ENCODE measurements at regions not wholly inside any gene's neighbourhood (a gene's known extent, or its start where the extent isn't known, plus 50 kb on each side); places are given as distances from the start of the nearest gene placed in this dataset.
"Not testable (repeated sequence)": the region's sequence is repeated elsewhere in the genome, so short reads cannot be mapped to it uniquely, and the experiment has no call there.

GRCh38 chr1:166493765-166494164 lies 327.0 kb upstream of the FAM78B start:
- not testable (repeated sequence) for DNase-seq

DNA sequence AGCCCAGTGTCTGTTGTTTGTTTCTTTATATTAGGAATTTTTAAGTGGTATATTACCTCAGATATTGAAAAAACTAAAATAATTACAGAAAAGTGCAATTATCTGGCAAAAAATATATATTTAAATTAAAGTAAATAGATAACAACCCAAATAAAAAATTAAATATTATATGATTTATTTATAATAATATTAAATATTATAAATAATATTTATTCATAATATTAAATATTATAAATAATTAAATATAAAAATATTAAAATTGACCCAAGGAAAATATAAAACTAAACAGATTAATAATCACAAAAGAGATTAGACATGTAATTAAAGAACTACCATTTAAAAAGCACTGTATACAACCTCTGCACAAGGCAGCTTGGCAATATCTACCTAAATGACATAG lies 331.9 kb upstream of the POGK start:
- DNase-seq, result no peak

GRCh38 chr1:166511761-166512160 lies 327.5 kb upstream of the POGK start:
- DNase-seq, result peak; percentile 81 to 86

- no peak for DNase-seq
These were observed 325.2 kb upstream of the POGK start for GRCh38 chr1:166514067-166514466.

GRCh38 chr1:166527752-166528151 lies 311.5 kb upstream of the POGK start:
- DNase-seq, result no peak

GRCh38 chr1:166538646-166539045 lies 300.6 kb upstream of the POGK start:
- DNase-seq, result no peak

- DNase-seq, result no peak
These were observed 295.2 kb upstream of the POGK start for GRCh38 chr1:166544036-166544435.

GRCh38 chr1:166544561-166544960 lies 294.7 kb upstream of the POGK start:
- DNase-seq, result no peak

DNA sequence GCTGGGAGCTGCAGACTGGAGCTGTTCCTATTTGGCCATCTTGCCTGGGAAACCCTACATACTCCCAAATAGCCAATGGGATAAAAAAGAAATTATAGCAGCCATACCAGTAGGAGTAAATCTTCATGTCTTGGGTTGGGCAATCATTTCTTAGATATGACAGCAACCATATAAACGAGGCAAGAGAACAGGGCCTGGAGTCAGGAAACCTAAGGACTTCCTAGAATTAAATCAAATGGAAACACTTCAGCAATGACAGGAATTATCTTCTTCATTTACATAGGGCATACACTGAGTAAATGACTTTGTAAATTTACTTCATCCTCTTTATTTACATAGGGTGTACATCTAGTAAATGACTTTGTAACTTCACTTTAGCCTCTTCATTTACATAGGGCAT lies 286.6 kb upstream of the POGK start:
- no peak for DNase-seq

- DNase-seq, result no peak
These were observed 268.3 kb upstream of the POGK start for GRCh38 chr1:166570954-166571353.

GRCh38 chr1:166573199-166573598 lies 266.1 kb upstream of the POGK start:
- DNase-seq, result no peak

DNA sequence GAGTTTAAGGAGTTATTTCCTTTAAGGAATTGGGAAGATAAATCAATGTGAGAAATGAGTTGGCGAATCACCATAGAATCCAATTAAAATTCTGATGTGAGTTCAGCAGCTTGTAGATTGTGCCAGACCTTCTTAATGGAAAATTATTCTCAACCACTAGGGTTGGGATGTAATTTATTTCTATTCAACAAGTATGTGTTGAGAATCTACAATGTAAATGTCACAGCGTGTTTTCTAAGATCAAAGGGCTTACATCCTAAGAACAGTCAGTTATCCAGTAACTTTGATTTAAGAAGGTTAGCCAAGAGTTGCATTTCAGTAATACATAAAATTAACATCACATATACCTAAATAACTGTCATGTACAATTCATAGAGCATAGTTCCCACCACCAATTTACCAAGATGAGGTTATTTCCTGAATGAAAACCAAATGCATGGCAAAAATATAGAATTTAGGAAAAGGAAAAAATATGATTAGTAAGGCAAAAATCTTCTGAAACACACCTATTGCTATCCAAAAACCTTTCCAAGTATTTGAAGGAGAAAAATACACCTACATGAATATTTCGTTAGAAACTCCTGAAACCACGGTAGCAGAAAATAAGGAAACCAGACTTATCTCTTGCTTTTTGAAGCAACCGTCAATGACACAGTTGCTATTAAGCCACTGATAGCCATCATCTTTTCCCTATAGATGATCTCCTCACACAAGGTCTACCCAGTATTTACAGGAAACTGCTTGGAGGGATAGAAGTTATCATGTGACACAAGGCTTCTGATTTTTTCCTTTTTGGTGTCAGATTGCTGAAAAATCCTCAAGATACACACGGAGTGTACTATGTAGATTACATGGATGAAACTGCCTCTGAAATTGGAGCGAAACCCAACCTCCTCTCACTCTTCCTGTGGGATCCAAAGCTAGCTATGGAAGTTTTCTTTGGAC lies 259.4 kb upstream of the POGK start:
- DNase-seq, result no peak

- DNase-seq, result no peak
These were observed 250.5 kb upstream of the POGK start for GRCh38 chr1:166588741-166589140.

- no peak for DNase-seq
These were observed 249.1 kb upstream of the POGK start for GRCh38 chr1:166590161-166590560.

- DNase-seq, result no peak
These were observed 244.6 kb upstream of the POGK start for GRCh38 chr1:166594646-166595045.

- no peak for DNase-seq
These were observed 241.8 kb upstream of the POGK start for GRCh38 chr1:166597516-166597915.

DNA sequence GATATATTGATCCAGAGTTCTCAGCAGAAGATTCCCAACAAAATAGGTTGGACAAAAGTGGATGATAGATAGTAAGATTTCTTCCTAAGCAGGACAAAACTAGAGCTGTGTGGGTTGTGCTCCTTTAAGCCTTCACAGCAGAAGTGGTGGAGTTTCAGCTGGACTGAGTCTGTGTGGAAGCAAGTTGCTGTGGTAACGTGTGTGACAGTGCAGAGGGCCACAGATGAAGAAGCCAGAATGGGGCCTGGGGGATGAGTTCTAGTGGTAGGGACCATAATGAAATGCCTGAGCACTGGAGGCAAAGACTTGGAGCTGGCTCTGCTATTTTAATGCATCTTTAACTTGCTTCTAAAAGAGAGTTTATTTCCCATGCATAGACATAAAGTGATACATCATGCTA lies 238.7 kb upstream of the POGK start:
- DNase-seq, result no peak

- DNase-seq, result no peak
These were observed 237.5 kb upstream of the POGK start for GRCh38 chr1:166601650-166602278.

- DNase-seq, result not testable (repeated sequence)
These were observed 236.5 kb upstream of the POGK start for GRCh38 chr1:166602801-166603200.

DNA sequence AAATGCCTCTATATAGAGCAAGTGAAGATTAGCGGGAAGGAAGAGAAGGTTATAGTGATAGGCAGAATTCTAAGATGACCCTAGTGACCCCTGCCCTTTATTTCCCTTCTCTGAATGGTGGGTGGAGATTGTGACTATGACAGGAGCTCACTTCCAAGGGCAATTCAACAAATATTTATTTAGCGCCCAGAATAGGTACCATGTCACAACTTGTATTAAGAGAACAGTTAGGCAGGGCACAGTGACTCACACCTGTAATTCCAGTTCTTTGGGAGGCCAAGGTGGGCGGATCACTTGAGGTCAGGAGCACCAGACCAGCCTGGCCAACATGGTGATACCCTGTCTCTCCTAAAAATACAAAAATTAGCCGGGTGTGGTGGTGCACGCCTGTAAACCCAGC lies 236.0 kb upstream of the POGK start:
- no peak for DNase-seq

- DNase-seq, result no peak
These were observed 234.1 kb upstream of the POGK start for GRCh38 chr1:166605137-166605536.

DNA sequence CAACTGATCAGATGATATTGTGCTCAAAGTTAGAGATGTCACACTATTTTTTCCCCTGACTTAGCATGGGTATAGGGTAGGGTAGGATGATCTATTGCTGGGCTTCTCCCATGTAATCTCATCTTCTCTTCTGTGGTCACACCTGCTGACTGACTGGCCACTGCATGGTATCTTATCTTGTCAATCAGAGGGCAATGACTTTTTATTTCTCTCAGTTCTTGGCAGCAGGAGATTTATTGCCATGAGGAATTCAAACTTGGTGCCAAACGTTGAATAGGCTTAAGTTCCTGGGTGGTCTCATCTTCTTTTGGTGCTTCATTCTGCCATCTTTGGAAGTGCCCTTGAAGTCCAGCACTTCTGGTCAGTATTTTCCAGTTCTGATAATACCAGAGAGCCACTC lies 226.4 kb upstream of the POGK start:
- no peak for DNase-seq

DNA sequence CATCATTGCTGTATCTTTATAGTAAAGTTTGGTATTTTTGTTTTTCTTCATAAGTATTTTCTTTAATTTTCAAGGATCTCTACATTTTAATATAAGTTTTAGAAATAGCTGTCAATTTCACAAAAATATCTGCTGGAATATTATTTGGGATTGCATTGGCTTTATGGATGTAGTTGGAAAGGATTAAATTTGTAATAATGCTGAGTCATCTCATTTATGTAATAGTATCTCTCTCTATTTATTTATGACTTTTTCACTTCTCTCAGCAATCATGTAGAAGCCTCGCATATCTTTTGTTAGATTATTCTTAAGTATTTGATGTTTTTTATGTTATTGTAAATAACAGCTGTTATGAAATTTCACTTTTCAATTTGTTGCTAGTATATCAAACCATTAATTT lies 223.1 kb upstream of the POGK start:
- DNase-seq, result no peak

DNA sequence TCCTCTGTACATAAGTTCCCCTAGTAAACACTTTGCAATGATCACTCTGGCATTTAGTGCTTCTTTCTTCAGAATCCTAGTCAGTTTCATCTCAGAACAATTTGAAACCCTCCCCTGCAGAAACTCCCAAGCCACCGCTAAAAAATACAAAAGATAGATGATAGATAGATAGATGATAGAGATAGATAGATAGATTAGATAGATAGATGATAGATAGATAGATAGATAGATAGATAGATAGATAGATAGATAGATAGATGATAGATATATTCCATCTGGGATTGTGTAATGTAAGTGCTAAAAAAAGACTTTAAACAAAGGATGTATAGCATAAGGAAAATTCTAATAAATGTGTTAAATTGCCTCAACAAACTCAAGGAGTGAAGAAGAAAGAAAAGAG lies 212.6 kb upstream of the POGK start:
- DNase-seq, result no peak

Data from inflammatory macrophage (primary cell).